T-helper 2 cell (primary cell): ENCODE measurements at regions not wholly inside any gene's neighbourhood (a gene's known extent, or its start where the extent isn't known, plus 50 kb on each side); places are given as distances from the start of the nearest gene placed in this dataset.

Source experiments
- DNase-seq, 5 experiments: peaks; one replicate each; pipeline versions ENCODE4 v3.0.0 to v3.0.0-alpha.2; 2012 to 2022

DNA sequence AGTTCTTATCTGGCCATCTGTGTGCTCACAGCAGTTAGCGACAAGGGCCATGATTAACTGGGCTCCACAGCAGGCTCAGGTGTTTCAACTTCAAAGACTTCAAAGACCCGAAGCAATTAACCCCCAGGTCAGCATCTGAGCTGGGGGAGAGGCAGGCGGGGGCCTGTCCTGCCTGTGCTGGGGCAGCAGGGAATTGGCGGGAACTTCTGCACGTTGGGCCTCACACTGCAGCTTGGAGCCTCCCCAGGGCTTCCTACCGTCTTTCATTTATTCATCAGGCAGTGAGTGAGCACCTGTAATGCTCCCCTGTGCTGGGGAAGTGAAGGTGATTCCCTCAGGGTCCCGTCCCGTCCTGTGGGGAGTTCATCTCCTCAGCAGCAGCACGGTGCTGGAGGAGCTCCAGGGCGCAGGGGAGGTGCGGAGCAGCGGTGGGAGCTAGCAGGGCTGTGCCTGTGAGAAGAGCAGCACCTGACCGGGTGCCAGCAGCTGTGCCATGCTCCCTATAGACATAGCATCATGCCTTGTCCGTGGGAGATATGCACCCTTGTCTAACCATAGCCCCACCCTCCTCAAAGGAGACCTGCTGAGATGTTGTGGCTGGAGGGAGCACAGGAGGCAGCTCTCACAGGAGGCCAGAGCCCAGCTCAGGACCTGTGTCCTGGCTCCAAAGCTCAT is 51.8 kb upstream of the FRMD1 start:
- DNase-seq, result no peak

DNA sequence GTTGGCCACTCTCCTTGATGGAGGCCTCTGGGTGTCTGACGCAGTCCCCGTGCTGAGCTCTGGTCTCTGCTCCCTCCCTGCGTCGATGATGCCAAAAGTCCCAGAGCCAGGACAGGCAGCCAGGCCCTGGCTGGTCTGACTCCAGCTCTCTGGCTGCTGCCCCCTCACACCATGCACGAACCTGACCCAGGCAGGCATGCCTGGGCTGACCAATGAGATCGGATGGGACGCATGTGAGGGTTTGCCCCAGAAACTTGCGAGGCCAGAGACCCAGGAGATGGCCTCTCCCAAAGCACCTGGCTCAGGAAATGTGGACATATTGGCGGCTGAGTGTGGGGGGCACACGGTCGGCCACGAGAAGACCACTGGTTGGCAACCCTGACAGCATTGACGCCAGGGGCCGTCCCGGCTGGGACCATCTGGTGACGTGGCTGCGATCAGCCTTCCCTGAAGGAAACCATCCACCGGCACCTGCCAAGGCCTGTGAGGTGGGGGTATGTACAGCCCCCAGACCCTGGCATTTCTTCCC is 51.2 kb upstream of the FRMD1 start:
- no peak for DNase-seq

DNA sequence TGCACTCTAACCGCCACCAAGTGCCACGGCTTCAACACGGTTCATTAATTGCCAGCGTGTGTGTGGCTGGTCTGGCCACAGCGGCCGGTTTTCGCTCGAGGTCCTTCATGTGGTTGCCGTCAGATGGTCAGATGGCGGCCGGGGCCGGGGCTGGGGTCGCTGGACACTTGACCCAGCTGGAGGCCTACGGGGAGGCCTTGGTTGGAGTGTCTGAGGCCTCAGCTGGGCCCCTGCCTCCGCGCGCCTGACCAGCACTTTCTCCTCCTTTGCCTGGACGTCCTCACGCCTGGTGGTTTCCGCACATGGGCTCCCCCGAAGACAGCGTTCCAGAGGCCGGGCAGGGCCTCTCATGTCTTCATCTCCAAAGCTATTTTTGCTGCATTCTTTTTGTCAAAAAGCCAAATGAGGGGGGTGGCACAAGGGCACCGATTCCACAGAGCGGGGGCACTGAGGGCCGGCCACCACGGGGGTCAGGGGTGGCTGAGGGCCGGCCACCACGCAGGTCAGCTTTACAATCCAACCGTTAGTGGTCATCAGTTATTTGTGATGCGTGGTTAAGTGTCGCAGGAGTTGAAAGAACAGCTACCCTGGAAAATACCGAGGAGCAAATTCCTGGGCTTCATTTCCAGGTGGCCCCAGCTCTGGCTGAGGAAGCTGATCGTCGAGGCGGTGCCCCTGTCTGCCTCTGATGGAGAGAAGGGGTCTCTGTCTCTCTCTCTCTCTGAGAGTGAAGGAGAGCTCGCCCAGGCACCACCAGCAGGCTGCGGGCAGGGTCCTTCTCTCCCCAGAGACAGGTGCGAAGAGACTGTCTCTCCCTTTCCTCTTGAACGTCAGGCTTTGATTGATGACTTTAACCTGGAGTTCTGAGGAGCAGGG is 50.5 kb upstream of the FRMD1 start:
- no peak for DNase-seq

DNA sequence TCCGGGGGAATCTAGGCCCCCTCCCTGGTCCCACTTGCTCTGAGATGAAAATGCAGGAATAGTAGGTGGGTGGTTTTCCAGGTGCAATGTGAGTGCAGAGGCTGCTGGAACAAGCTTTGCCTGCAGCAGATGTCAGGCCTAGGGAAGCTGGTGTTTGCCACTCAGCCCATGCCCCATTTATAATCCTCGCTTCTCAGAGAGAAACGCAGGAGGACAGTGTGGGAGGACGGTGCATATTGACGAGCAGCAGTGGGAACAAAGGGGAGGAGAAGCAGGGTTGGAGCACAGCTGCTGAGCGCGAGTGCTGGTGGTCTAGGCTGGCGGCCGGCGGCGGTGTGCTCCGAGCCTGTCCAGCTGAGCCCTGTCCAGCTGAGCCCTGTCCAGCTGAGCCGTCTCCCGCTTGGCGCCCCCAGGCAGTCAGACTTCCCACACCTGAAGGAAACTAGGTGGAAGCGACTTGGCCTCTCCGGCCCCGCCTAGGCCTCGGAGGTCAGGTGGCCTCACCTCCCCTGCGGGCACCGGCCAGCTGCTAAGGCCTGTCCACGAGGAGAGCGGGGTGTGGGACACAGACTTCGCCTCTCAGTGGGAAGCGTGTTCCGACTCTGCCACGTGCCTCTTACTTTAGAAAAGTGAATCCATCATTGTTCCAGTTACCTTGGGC is 49.7 kb upstream of the FRMD1 start:
- DNase-seq, result no peak
